ENCODE measurements at regions not wholly inside any gene's neighbourhood (a gene's known extent, or its start where the extent isn't known, plus 50 kb on each side); places are given as distances from the start of the nearest gene placed in this dataset.

GRCh38 chr1:147053269-147053668 is 115.1 kb downstream of the NBPF12 start:
- WGBS (ENCODE audit: low lambda C conversion rate, missing lambda C conversion rate) = 91% methylated on average over 4 of the region's 5 CpGs
- no peaks in the 10 kb centered on the region for H3K9me2 ChIP-seq (replicated peaks; ENCODE audit: insufficient read depth)
- H3K4me2 ChIP-seq = no peak overlapping the region
- no peak overlapping the region for H3K27ac ChIP-seq
- no peak for DNase-seq (ENCODE audit: low spot score)
- no peak overlapping the region for H3K4me3 ChIP-seq
- no peaks in the 10 kb centered on the region for H3K9me3 ChIP-seq (ENCODE audit: low read depth)
- TF ChIP-seq EZH2 (IDR thresholded peaks at IDR 0.05; ENCODE audit: borderline replicate concordance) (no peak), EZH2phosphoT487 (IDR thresholded peaks at IDR 0.05; ENCODE audit: low read depth, severe bottlenecking, unreplicated experiment) (no peak), CTCF (IDR thresholded peaks at IDR 0.05; ENCODE audit: poor library complexity) (no peak)
- H3K4me1 ChIP-seq (ENCODE audit: insufficient read depth) = no peaks in the 10 kb centered on the region
- H4K20me1 ChIP-seq (ENCODE audit: insufficient read depth, poor library complexity, severe bottlenecking) = no peaks in the 10 kb centered on the region
- H2AFZ ChIP-seq = no peak overlapping the region
- no peaks in the 10 kb centered on the region for H3K79me2 ChIP-seq
- H3K27me3 ChIP-seq = no peaks in the 10 kb centered on the region
- no peaks in the 10 kb centered on the region for H3K36me3 ChIP-seq (replicated peaks; ENCODE audit: insufficient read depth, low read depth)

DNA sequence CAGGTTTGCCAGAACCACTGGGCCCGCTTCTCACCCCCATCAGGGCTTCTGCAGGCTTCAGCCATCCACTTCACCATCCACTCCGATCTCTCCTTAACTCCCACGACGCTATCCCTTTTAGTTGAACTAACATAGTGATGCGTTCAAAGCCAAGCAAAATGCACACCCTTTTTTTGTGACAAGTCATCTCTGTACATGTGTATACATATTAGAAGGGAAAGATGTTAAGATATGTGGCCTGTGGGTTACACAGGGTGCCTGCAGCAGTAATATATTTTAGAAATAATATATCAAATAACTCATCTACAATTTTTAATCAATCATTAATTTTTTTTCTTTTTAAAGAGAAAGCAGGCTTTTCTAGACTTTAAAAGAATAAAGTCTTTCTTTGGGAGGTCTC is 114.6 kb downstream of the NBPF12 start:
- Histone ChIP-seq H3K4me2 (no peak overlapping the region), H2AFZ (no peak overlapping the region), H3K27me3 (no peaks in the 10 kb centered on the region), H3K4me3 (no peak overlapping the region), H3K27ac (no peak overlapping the region), H3K9me3 (ENCODE audit: low read depth) (no peaks in the 10 kb centered on the region), H3K4me1 (ENCODE audit: insufficient read depth) (no peaks in the 10 kb centered on the region), H4K20me1 (ENCODE audit: insufficient read depth, poor library complexity, severe bottlenecking) (no peaks in the 10 kb centered on the region), H3K36me3 (replicated peaks; ENCODE audit: insufficient read depth, low read depth) (no peaks in the 10 kb centered on the region), H3K9me2 (replicated peaks; ENCODE audit: insufficient read depth) (no peaks in the 10 kb centered on the region), H3K79me2 (no peaks in the 10 kb centered on the region)
- 86% methylated on average over 5 of the region's 5 CpGs for WGBS (ENCODE audit: low lambda C conversion rate, missing lambda C conversion rate)
- no peak for DNase-seq (ENCODE audit: low spot score)
- TF ChIP-seq EZH2phosphoT487 (IDR thresholded peaks at IDR 0.05; ENCODE audit: low read depth, severe bottlenecking, unreplicated experiment) = no peak
- TF ChIP-seq EZH2 (IDR thresholded peaks at IDR 0.05; ENCODE audit: borderline replicate concordance) = no peak
- TF ChIP-seq CTCF (IDR thresholded peaks at IDR 0.05; ENCODE audit: poor library complexity) = no peak

DNA sequence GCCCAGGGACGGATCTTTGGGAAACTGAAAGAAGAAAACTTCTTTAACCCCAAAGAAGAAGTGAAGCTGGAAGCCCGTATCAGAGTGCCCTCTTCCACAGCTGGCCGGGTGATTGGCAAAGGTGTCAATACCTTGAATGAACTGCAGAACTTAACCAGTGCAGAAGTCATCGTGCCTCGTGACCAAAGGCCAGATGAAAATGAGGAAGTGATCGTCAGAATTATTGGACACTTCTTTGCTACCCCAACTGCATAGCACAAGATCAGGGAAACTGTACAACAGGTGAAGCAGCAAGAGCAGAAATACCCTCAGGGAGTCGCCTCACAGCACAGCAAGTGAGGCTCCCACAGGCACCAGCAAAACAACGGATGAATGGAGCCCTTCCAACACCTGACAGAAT is 114.0 kb downstream of the NBPF12 start:
- Histone ChIP-seq H3K4me3 (no peak overlapping the region), H3K4me2 (no peak overlapping the region), H3K27ac (no peak overlapping the region), H3K27me3 (no peaks in the 10 kb centered on the region), H2AFZ (no peak overlapping the region), H3K79me2 (no peaks in the 10 kb centered on the region), H3K9me2 (replicated peaks; ENCODE audit: insufficient read depth) (no peaks in the 10 kb centered on the region), H3K9me3 (ENCODE audit: low read depth) (no peaks in the 10 kb centered on the region), H4K20me1 (ENCODE audit: insufficient read depth, poor library complexity, severe bottlenecking) (no peaks in the 10 kb centered on the region), H3K36me3 (replicated peaks; ENCODE audit: insufficient read depth, low read depth) (no peaks in the 10 kb centered on the region), H3K4me1 (ENCODE audit: insufficient read depth) (no peaks in the 10 kb centered on the region)
- 92% methylated on average over 8 of the region's 8 CpGs for WGBS (ENCODE audit: low lambda C conversion rate, missing lambda C conversion rate)
- DNase-seq (ENCODE audit: low spot score) = no peak
- TF ChIP-seq EZH2 (IDR thresholded peaks at IDR 0.05; ENCODE audit: borderline replicate concordance) = no peak
- no peak for TF ChIP-seq CTCF (IDR thresholded peaks at IDR 0.05; ENCODE audit: poor library complexity)
- TF ChIP-seq EZH2phosphoT487 (IDR thresholded peaks at IDR 0.05; ENCODE audit: low read depth, severe bottlenecking, unreplicated experiment) = no peak

DNA sequence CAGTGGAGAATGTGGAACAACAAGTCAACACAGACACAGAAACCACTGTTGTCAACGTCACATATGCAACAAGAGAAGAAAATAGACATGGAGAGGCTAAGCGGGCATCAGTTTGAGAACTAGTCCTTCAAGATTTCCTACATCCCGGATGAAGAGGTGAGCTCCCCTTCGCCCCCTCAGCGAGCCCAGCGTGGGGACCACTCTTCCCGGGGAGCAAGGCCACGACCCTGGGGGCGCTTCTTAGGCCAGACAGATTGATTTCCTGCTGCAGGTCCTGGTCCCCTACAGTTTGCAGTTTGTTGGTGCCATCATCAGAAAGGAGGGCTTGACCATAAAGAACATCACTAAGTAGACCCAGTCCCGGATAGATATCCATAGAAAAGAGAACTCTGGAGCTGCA is 113.0 kb downstream of the NBPF12 start:
- WGBS (ENCODE audit: low lambda C conversion rate, missing lambda C conversion rate) = 91% methylated on average over 10 of the region's 10 CpGs
- Histone ChIP-seq H3K4me3 (no peak overlapping the region), H3K4me1 (ENCODE audit: insufficient read depth) (no peaks in the 10 kb centered on the region), H3K9me3 (ENCODE audit: low read depth) (no peaks in the 10 kb centered on the region), H4K20me1 (ENCODE audit: insufficient read depth, poor library complexity, severe bottlenecking) (no peaks in the 10 kb centered on the region), H2AFZ (no peak overlapping the region), H3K27ac (no peak overlapping the region), H3K4me2 (no peak overlapping the region), H3K9me2 (replicated peaks; ENCODE audit: insufficient read depth) (no peaks in the 10 kb centered on the region), H3K79me2 (no peaks in the 10 kb centered on the region), H3K36me3 (replicated peaks; ENCODE audit: insufficient read depth, low read depth) (no peaks in the 10 kb centered on the region), H3K27me3 (no peaks in the 10 kb centered on the region)
- TF ChIP-seq EZH2 (IDR thresholded peaks at IDR 0.05; ENCODE audit: borderline replicate concordance) = no peak
- no peak for TF ChIP-seq EZH2phosphoT487 (IDR thresholded peaks at IDR 0.05; ENCODE audit: low read depth, severe bottlenecking, unreplicated experiment)
- no peak for DNase-seq (ENCODE audit: low spot score)

All from hepatocyte (in vitro differentiated cells).